MCF 10A (cell line): ENCODE measurements at regions not wholly inside any gene's neighbourhood (a gene's known extent, or its start where the extent isn't known, plus 50 kb on each side); places are given as distances from the start of the nearest gene placed in this dataset.
"Not testable (repeated sequence)": the region's sequence is repeated elsewhere in the genome, so short reads cannot be mapped to it uniquely, and the experiment has no call there.

Source experiments
- BruUV-seq: library from RNA; stranded (reverse); fragments of 400-500 nt; replicated peaks from 2 replicates; lab custom pipeline; 2021; lab: Mats Ljungman, UMichigan
- CTCF ChIA-PET: fragments of 300-600 bp; sonication (Branson Sonifier 250); formaldehyde crosslinking; extraction: SDS; loops from one replicate; lab custom pipeline; 2021; ENCODE audit warnings: antibody characterized with exemption, inconsistent platforms; lab: Yijun Ruan, JAX
- POLR2A ChIA-PET: fragments of 300-600, 350-650 bp; sonication (Branson Sonifier 250); formaldehyde crosslinking; extraction: SDS; loops from one replicate; lab custom pipeline; 2020; ENCODE audit warnings: antibody characterized with exemption, inconsistent platforms; lab: Yijun Ruan, JAX
- DNase-seq: peaks from one replicate; pipeline ENCODE4 v3.0.0-alpha.2; 2018; ENCODE audit not compliant: unreplicated experiment
- H3K27ac Mint-ChIP-seq: one replicate; pipeline ENCODE4 v1.8.0; 2022; ENCODE audit warnings: mild to moderate bottlenecking, low read depth, mixed read lengths; ENCODE audit not compliant: unreplicated experiment
- H3K27me3 Mint-ChIP-seq: one replicate; pipeline ENCODE4 v1.8.0; 2022; ENCODE audit warnings: mixed read lengths; ENCODE audit not compliant: insufficient read depth, unreplicated experiment
- H3K36me3 Mint-ChIP-seq: one replicate; pipeline ENCODE4 v1.8.0; 2022; ENCODE audit warnings: mild to moderate bottlenecking, moderate library complexity, mixed read lengths; ENCODE audit not compliant: insufficient read depth, unreplicated experiment
- H3K4me1 Mint-ChIP-seq: one replicate; pipeline ENCODE4 v1.8.0; 2022; ENCODE audit warnings: mixed read lengths; ENCODE audit not compliant: insufficient read depth, unreplicated experiment
- H3K4me3 Mint-ChIP-seq: one replicate; pipeline ENCODE4 v1.8.0; 2022; ENCODE audit warnings: mild to moderate bottlenecking, moderate library complexity, mixed read lengths; ENCODE audit not compliant: unreplicated experiment
- H3K9me3 Mint-ChIP-seq: one replicate; pipeline ENCODE4 v1.8.0; 2022; ENCODE audit warnings: mixed read lengths; ENCODE audit not compliant: unreplicated experiment
- intact Hi-C: fragments of 100-400 bp; cut with micrococcal nuclease; formaldehyde crosslinking; loops from 2 replicates; pipeline ENCODE4 v1.14.1; 2022
- TF ChIP-seq, protein P1 (sequence below): fragments of 200-600 bp; IDR thresholded peaks from one replicate; pipeline ENCODE4 v1.8.0; 2022; ENCODE audit warnings: antibody characterized with exemption, mild to moderate bottlenecking; ENCODE audit not compliant: unreplicated experiment

DNA sequence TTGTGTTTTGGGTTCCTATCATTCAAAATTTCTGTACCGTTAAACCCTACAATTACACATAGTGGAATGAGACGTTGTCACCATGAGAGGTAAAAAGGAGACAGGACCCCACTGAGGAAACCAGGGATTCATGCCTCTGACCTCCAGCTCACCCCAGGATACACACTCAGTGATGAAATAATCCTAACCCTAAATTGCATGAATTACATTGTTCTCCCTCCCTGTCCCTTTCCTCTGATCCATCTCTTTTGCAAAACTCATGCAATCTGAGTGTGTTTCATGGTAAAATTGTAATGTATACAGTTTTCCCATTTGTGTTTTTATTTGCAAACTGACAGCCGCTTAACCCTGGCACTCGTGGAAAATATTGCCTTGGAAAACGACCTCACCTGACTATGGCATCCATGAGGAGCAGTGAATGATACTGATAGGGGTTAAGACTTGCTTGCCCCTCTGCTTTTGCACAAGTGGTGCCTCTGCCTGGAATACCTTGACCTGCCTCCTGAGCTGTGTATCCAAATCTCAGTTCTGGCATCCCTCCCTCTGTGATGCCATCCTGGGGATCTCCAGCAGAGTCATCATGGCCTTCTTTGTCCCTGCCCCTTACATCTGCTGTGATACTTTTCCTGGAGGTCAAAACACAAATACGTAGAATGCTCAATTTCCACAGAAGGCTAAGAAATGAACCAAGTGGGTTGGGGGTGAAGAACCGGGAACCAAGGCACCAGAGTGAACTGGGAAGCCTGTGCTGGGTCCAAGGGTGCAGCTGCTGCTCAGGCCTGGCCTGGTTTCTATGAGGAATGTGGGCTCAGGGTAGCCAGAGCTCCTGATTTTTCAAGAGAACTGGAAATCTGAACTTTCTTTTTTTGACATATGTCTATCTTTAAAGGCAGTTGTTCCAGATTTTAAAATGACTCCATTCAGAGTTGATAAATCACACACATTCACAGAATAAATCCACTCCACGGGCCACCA lies 211.6 kb upstream of the ZNF217 start:
- Mint-ChIP-seq H3K4me1 (peaks cover 25% of the 10 kb centered on the region), H3K9me3 (no peaks in the 10 kb centered on the region), H3K27ac (peak overlapping the region; percentile 86), H3K4me3 (peak overlapping the region; percentile 19), H3K27me3 (no peaks in the 10 kb centered on the region), H3K36me3 (no peaks in the 10 kb centered on the region)
- TF ChIP-seq, protein P1, sequence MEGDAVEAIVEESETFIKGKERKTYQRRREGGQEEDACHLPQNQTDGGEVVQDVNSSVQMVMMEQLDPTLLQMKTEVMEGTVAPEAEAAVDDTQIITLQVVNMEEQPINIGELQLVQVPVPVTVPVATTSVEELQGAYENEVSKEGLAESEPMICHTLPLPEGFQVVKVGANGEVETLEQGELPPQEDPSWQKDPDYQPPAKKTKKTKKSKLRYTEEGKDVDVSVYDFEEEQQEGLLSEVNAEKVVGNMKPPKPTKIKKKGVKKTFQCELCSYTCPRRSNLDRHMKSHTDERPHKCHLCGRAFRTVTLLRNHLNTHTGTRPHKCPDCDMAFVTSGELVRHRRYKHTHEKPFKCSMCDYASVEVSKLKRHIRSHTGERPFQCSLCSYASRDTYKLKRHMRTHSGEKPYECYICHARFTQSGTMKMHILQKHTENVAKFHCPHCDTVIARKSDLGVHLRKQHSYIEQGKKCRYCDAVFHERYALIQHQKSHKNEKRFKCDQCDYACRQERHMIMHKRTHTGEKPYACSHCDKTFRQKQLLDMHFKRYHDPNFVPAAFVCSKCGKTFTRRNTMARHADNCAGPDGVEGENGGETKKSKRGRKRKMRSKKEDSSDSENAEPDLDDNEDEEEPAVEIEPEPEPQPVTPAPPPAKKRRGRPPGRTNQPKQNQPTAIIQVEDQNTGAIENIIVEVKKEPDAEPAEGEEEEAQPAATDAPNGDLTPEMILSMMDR: no peak
- DNase-seq: peak; percentile 45
- intact Hi-C loops: no loop called here
- ChIA-PET CTCF (interaction anchor here (0.6 to 2.5 kb wide), 7 partner anchors 8 to 1613 kb away, joined by 3 to 7 read pairs (median 3); partner anchors contain the start of gene ZFP64), POLR2A (interaction anchor here (0.5 to 2.9 kb wide), 26 partner anchors 12 to 267 kb away, joined by 3 to 27 read pairs (median 6); no protein-coding TSS in a partner anchor)
- no TSS peak for BruUV-seq

DNA sequence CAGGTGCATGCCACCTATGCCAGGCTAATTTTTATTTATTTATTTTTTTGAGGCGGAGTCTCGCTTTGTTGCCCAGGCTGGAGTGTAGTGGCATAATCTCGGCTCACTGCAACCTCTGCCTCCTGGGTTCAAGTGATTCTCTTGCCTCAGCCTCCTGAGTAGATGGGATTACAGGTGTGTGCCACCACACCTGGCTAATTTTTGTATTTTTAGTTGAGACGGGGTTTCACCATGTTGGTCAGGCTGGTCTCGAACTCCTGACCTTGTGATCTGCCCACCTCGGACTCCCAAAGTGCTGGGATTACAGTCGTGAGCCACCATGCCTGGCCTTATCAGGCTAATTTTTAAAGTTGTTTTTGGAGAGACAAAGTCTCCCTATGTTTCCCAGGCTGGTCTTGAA lies 210.7 kb upstream of the ZNF217 start:
- H3K27ac Mint-ChIP-seq, intact Hi-C loops, H3K4me3 Mint-ChIP-seq, H3K9me3 Mint-ChIP-seq, BruUV-seq, H3K27me3 Mint-ChIP-seq, CTCF ChIA-PET, H3K36me3 Mint-ChIP-seq, DNase-seq: not testable (repeated sequence)
- POLR2A ChIA-PET: interaction anchor here (2.9 kb wide), 1 partner anchor 24 kb away, joined by 27 read pairs; no protein-coding TSS in a partner anchor
- H3K4me1 Mint-ChIP-seq: peaks cover 25% of the 10 kb centered on the region

DNA sequence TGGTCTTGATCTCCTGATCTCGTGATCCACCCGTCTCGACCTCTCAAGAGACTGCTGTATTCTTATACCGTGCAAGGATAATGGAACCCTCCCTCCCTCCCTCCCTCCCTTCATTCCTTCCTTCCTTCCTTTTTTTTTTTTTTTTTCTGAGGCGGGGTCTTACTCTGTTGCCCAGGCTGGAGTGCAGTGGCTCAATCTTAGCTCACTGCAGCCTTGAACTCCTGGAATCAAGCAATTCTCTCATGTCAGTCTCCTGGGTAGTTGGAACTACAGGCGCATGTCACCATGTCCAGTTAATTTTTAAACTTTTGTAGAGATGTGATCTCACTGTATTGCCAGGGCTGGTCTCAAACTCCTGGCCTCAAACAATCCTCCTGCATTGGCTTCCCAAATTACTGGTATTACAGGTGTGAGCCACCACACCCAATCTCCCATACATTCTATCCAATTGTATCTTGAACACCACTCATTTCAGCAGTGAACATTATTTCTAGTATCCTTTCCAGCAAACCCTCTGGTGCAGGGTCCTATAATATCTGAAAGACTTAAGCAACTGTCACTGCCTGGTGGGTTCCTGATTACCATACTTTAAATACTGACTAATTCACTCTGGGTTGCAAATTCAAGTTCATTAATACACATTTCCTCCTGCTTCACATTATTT lies 210.0 kb upstream of the ZNF217 start:
- Mint-ChIP-seq H3K4me1 (peaks cover 25% of the 10 kb centered on the region), H3K9me3 (no peaks in the 10 kb centered on the region), H3K27me3 (no peaks in the 10 kb centered on the region), H3K36me3 (no peaks in the 10 kb centered on the region), H3K4me3 (no peak overlapping the region), H3K27ac (no peak overlapping the region)
- BruUV-seq: no TSS peak
- intact Hi-C loops: no loop called here
- DNase-seq: no peak
- ChIA-PET CTCF (interaction anchor here (1.0 kb wide), 1 partner anchor 259 kb away, joined by 3 read pairs; no protein-coding TSS in a partner anchor), POLR2A (no interaction called here)
- TF ChIP-seq, protein P1: no peak

DNA sequence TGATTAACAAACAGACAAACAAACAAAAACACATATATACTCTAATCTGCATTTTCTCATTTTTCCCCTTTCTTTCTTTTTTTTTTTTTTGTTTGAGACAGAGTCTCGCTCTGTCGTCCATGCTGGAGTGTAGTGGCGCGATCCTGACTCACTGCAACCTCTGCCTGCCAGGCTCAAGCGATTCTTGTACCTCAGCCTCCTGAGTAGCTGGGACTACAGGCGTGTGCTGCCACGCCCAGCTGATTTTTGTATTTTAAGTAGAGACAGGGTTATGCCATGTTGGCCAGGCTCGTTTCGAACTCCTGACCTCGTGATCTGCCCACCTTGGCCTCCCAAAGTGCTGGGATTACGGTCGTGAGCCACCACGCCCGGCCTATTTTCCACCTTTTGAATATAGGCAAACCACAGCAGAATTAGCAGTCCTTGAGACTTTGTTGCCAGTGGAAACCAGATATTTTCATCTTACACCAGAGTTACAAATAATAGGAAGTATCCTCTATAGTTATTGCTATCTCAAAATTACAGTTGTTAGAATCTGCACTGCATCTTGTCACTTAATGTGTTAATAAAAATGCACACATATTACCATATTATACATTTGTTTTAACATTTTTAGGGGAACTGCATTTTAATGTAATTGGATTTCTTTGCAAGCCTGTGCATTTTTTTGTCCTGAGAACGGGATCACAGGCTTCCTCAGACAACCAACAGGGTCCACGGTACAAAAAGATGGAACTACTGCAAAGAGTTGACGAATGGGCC lies 208.2 kb upstream of the ZNF217 start:
- TF ChIP-seq, protein P1: no peak
- POLR2A ChIA-PET: interaction anchor here (0.6 to 1.4 kb wide), 5 partner anchors 8 to 207 kb away, joined by 3 to 4 read pairs (median 3); no protein-coding TSS in a partner anchor
- intact Hi-C loops: no loop called here
- Mint-ChIP-seq H3K9me3 (no peaks in the 10 kb centered on the region), H3K27ac (peak overlapping the region; percentile 28), H3K4me3 (no peak overlapping the region), H3K4me1 (peaks cover 19% of the 10 kb centered on the region), H3K27me3 (no peaks in the 10 kb centered on the region), H3K36me3 (peaks cover 6% of the 10 kb centered on the region)
- DNase-seq: no peak
- no TSS peak for BruUV-seq
- CTCF ChIA-PET: interaction anchor here (0.6 kb wide), 1 partner anchor 146 kb away, joined by 3 read pairs; no protein-coding TSS in a partner anchor
